ENCODE measurements at regions not wholly inside any gene's neighbourhood (a gene's known extent, or its start where the extent isn't known, plus 50 kb on each side); places are given as distances from the start of the nearest gene placed in this dataset.
"Not testable (repeated sequence)": the region's sequence is repeated elsewhere in the genome, so short reads cannot be mapped to it uniquely, and the experiment has no call there.

DNA sequence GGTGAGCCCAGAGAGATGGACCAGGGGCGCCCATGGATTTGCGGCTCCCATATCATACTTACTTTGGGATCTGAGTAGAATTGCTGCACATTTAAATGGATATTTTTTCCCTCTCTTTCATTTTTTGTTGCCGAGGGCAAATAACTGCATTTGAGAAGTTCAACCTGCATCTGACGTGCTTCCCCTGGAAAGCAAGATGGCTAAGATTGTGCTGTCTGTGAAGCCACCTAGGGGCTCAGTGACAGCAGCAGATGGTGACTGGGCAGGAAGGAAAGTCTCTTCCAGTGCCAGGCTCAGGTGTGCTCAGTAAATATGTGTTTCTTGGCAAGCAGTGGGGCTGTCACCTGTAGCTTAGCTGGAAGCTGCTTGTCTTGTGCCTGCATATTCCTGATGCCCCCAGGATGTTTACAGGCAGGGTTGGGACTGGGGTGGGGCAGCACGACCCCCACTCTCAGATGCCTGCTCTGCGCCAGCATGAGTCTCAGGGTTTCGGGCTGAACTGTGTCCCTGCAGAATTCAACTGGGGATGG, 59.8 kb upstream of the ETV3 start:
- H3K36me3 Mint-ChIP-seq (ENCODE audit: low read depth, unreplicated experiment) = no peaks in the 10 kb centered on the region

DNA sequence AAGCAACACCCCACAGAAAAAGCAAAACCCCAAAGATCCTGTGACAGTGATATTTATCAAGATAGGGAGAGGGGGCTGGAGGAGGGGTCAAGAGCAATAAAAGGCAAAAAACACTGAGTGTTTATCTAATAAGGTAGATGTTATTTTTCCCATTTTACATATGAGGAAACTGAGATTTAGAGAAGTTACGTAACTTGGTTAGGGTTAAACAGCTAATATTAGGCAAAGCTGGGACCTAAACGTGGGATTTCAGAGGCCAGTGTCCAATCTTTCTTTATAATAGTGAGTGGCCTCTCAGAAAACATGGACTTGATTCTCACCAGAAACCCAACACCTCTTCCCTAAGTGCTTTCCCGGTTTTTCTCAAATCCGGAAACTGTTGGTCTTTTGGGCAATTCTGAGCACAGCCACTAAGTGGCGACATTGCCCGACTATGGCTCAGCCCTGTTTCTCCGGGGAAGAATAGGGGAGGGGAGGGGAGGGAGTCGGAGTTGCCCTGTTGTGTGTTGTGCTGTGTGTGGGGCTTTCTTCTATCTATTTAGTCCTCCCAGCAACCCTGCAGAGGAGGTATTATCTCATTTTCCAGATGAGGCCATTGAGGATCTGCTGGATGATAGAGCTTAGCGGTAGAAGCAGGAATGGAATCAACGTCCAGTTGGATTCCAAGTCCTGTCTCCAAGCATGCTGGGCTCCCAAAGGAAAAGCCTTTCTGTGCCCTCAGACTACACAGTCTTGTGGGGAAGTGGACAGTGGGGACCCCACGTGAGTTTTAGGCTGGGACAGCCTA, 58.7 kb upstream of the ETV3 start:
- not testable (repeated sequence) for H3K36me3 Mint-ChIP-seq (ENCODE audit: low read depth, unreplicated experiment); H3K4me3 Mint-ChIP-seq (ENCODE audit: unreplicated experiment); H3K4me1 ChIP-seq (ENCODE audit: insufficient read depth, low read length); H3K27ac ChIP-seq (ENCODE audit: low read depth, low read length); H3K9ac ChIP-seq (ENCODE audit: low read length); H2AFZ ChIP-seq (ENCODE audit: low read depth, low read length); H3K9me3 Mint-ChIP-seq (ENCODE audit: unreplicated experiment); H3K79me2 ChIP-seq (ENCODE audit: insufficient read depth, low read length); H4K20me1 ChIP-seq (ENCODE audit: insufficient read depth, low read length); H3K27ac Mint-ChIP-seq (ENCODE audit: unreplicated experiment); H3K36me3 ChIP-seq (ENCODE audit: insufficient read depth, low read length); H3K4me3 ChIP-seq (ENCODE audit: insufficient read depth, low read depth, low read length); H3K4me2 ChIP-seq (ENCODE audit: low read length); H3K4me1 Mint-ChIP-seq (ENCODE audit: low read depth, unreplicated experiment); DNase-seq (ENCODE audit: low read depth); FAIRE-seq; H3K9me3 ChIP-seq (ENCODE audit: insufficient read depth, low read depth, low read length)
- H3K27me3 ChIP-seq (ENCODE audit: insufficient read depth, low read length) = peaks cover 37% of the 10 kb centered on the region
- H3K27me3 Mint-ChIP-seq (ENCODE audit: low read depth, unreplicated experiment) = peaks cover 15% of the 10 kb centered on the region
- TF ChIP-seq, protein P1, sequence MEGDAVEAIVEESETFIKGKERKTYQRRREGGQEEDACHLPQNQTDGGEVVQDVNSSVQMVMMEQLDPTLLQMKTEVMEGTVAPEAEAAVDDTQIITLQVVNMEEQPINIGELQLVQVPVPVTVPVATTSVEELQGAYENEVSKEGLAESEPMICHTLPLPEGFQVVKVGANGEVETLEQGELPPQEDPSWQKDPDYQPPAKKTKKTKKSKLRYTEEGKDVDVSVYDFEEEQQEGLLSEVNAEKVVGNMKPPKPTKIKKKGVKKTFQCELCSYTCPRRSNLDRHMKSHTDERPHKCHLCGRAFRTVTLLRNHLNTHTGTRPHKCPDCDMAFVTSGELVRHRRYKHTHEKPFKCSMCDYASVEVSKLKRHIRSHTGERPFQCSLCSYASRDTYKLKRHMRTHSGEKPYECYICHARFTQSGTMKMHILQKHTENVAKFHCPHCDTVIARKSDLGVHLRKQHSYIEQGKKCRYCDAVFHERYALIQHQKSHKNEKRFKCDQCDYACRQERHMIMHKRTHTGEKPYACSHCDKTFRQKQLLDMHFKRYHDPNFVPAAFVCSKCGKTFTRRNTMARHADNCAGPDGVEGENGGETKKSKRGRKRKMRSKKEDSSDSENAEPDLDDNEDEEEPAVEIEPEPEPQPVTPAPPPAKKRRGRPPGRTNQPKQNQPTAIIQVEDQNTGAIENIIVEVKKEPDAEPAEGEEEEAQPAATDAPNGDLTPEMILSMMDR (IDR thresholded peaks at IDR 0.05; ENCODE audit: insufficient read depth, low read depth, low read length) = peak; percentile 29

More for the DNA sequence above, 59.8 kb upstream of the ETV3 start:
- Histone ChIP-seq H3K4me2 (ENCODE audit: low read length) (no peak overlapping the region), H2AFZ (ENCODE audit: low read depth, low read length) (no peak overlapping the region), H3K27ac (ENCODE audit: low read depth, low read length) (no peak overlapping the region), H3K9ac (ENCODE audit: low read length) (no peak overlapping the region), H3K27me3 (ENCODE audit: insufficient read depth, low read length) (peaks cover 25% of the 10 kb centered on the region), H3K79me2 (ENCODE audit: insufficient read depth, low read length) (no peaks in the 10 kb centered on the region), H4K20me1 (ENCODE audit: insufficient read depth, low read length) (no peaks in the 10 kb centered on the region), H3K36me3 (ENCODE audit: insufficient read depth, low read length) (no peaks in the 10 kb centered on the region), H3K4me3 (ENCODE audit: insufficient read depth, low read depth, low read length) (no peak overlapping the region), H3K4me1 (ENCODE audit: insufficient read depth, low read length) (no peaks in the 10 kb centered on the region), H3K9me3 (ENCODE audit: insufficient read depth, low read depth, low read length) (no peaks in the 10 kb centered on the region)
- DNase-seq (ENCODE audit: low read depth) (no peak), FAIRE-seq (no peak)
- TF ChIP-seq EZH2 (IDR thresholded peaks at IDR 0.05; ENCODE audit: insufficient read depth, low read length) = no peak
- TF ChIP-seq, protein P1 (IDR thresholded peaks at IDR 0.05; ENCODE audit: insufficient read depth, low read depth, low read length) = no peak
- Mint-ChIP-seq H3K4me3 (ENCODE audit: unreplicated experiment) (no peak overlapping the region), H3K27me3 (ENCODE audit: low read depth, unreplicated experiment) (peaks cover 17% of the 10 kb centered on the region), H3K9me3 (ENCODE audit: unreplicated experiment) (no peaks in the 10 kb centered on the region), H3K4me1 (ENCODE audit: low read depth, unreplicated experiment) (peaks cover 4% of the 10 kb centered on the region), H3K27ac (ENCODE audit: unreplicated experiment) (no peak overlapping the region)

DNA sequence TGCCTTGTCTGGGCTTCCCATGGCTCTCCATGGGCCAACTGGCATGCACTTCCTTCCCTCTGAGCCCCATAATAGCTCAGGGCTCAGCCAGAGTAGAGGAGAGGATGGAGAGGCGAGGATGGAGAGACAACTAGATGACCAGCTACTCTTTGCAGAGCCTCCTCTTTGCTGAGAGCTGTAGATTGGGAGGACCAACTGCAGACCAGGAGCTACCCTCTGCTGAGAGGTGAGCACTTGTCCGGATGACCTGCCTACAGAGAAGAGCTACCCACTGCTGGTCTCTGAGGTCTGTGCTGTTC, 58.0 kb upstream of the ETV3 start:
- no peak for FAIRE-seq
- TF ChIP-seq EZH2 (IDR thresholded peaks at IDR 0.05; ENCODE audit: insufficient read depth, low read length) = no peak
- TF ChIP-seq, protein P1 (IDR thresholded peaks at IDR 0.05; ENCODE audit: insufficient read depth, low read depth, low read length) = no peak

More for the DNA sequence above, 58.0 kb upstream of the ETV3 start:
- Mint-ChIP-seq H3K36me3 (ENCODE audit: low read depth, unreplicated experiment) (no peaks in the 10 kb centered on the region), H3K4me3 (ENCODE audit: unreplicated experiment) (no peak overlapping the region), H3K27ac (ENCODE audit: unreplicated experiment) (no peak overlapping the region), H3K9me3 (ENCODE audit: unreplicated experiment) (no peaks in the 10 kb centered on the region), H3K27me3 (ENCODE audit: low read depth, unreplicated experiment) (peaks cover 11% of the 10 kb centered on the region), H3K4me1 (ENCODE audit: low read depth, unreplicated experiment) (peaks cover 4% of the 10 kb centered on the region)
- Histone ChIP-seq H3K36me3 (ENCODE audit: insufficient read depth, low read length) (no peaks in the 10 kb centered on the region), H3K27me3 (ENCODE audit: insufficient read depth, low read length) (peaks cover 39% of the 10 kb centered on the region), H2AFZ (ENCODE audit: low read depth, low read length) (no peak overlapping the region), H3K4me2 (ENCODE audit: low read length) (no peak overlapping the region), H4K20me1 (ENCODE audit: insufficient read depth, low read length) (no peaks in the 10 kb centered on the region), H3K9ac (ENCODE audit: low read length) (no peak overlapping the region), H3K27ac (ENCODE audit: low read depth, low read length) (no peak overlapping the region), H3K9me3 (ENCODE audit: insufficient read depth, low read depth, low read length) (no peaks in the 10 kb centered on the region), H3K4me1 (ENCODE audit: insufficient read depth, low read length) (no peaks in the 10 kb centered on the region), H3K79me2 (ENCODE audit: insufficient read depth, low read length) (no peaks in the 10 kb centered on the region), H3K4me3 (ENCODE audit: insufficient read depth, low read depth, low read length) (no peak overlapping the region)
- DNase-seq (ENCODE audit: low read depth) = no peak
